ENCODE measurements at regions not wholly inside any gene's neighbourhood (a gene's known extent, or its start where the extent isn't known, plus 50 kb on each side); places are given as distances from the start of the nearest gene placed in this dataset.

- TF ChIP-seq CTCF (conservative IDR thresholded peaks at IDR 0.05), result no peak
- TF ChIP-seq EZH2 (IDR thresholded peaks at IDR 0.05; ENCODE audit: low read depth), result no peak
Measured at GRCh38 chr10:9807846-9808245, 1209.8 kb upstream of the CELF2 start.
